ENCODE measurements at regions not wholly inside any gene's neighbourhood (a gene's known extent, or its start where the extent isn't known, plus 50 kb on each side); places are given as distances from the start of the nearest gene placed in this dataset.

DNA sequence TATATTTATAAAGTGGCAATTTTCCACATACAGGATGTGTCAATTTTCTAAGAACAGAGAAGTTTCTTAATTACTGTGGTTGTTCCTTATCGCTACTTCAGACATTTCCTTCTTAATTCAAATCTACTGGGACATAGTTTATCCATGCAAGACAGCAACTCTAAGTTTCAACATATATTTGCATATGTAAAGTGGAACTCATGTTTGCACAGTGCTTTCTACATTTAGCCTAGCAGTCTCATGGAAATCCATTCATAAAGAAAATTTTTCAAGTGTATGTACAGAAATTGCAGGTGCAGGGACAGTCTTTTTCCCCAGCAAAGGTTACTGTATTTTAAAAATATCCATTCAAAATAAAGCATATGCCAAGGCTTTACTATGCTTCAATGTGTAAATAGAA, 956.7 kb upstream of the SEL1L start:
- H3K4me3 Mint-ChIP-seq = no peak overlapping the region
- ChIA-PET POLR2A (no interaction called here), CTCF (no interaction called here)
- no peaks in the 10 kb centered on the region for H3K4me1 Mint-ChIP-seq (ENCODE audit: low read depth)
- TF ChIP-seq, protein P1, sequence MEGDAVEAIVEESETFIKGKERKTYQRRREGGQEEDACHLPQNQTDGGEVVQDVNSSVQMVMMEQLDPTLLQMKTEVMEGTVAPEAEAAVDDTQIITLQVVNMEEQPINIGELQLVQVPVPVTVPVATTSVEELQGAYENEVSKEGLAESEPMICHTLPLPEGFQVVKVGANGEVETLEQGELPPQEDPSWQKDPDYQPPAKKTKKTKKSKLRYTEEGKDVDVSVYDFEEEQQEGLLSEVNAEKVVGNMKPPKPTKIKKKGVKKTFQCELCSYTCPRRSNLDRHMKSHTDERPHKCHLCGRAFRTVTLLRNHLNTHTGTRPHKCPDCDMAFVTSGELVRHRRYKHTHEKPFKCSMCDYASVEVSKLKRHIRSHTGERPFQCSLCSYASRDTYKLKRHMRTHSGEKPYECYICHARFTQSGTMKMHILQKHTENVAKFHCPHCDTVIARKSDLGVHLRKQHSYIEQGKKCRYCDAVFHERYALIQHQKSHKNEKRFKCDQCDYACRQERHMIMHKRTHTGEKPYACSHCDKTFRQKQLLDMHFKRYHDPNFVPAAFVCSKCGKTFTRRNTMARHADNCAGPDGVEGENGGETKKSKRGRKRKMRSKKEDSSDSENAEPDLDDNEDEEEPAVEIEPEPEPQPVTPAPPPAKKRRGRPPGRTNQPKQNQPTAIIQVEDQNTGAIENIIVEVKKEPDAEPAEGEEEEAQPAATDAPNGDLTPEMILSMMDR (IDR thresholded peaks at IDR 0.05) = no peak
- Histone ChIP-seq H3K9me3 (ENCODE audit: control insufficient read depth in 1 of 2, insufficient read depth in 1 of 2, low read length in 2 of 2) (no peaks in the 10 kb centered on the region), H3K4me1 (ENCODE audit: insufficient read depth, low read length) (no peaks in the 10 kb centered on the region), H3K27me3 (ENCODE audit: control insufficient read depth in 1 of 2, insufficient read depth in 2 of 2, low read length in 2 of 2) (no peaks in the 10 kb centered on the region), H3K27ac (ENCODE audit: low read depth in 1 of 2, low read length in 2 of 2) (no peak overlapping the region), H3K4me3 (ENCODE audit: low read length) (no peak overlapping the region), H3K36me3 (ENCODE audit: insufficient read depth, low read length) (no peaks in the 10 kb centered on the region)
- intact Hi-C loops (cut with DNase I, micrococcal nuclease) = no loop called here
- peaks cover 9% of the 10 kb centered on the region for H3K9me3 Mint-ChIP-seq
- no peaks in the 10 kb centered on the region for H3K36me3 Mint-ChIP-seq (ENCODE audit: low read depth)
- no peak overlapping the region for H3K27ac Mint-ChIP-seq
- no peaks in the 10 kb centered on the region for H3K27me3 Mint-ChIP-seq
- ATAC-seq (ENCODE audit: poor library complexity) (no peak), DNase-seq (no peak)

DNA sequence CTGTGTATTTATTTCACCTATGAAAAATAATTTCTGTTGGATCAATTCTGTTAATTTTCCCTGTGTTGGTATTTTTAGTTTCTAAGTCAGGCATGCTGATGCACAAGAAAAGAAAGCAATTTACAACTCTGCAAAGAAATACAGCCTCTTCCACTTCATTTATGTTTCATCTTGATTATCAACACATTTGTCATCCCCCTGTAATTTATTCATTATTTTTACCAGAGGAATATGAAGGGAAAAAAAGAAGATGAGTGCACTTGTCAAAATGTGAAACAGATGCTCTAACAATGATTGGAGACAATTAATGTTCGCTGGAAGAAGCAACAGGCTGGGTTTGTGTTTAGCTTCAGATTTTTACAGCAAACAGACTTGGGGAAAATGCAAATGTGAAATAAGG, 958.5 kb upstream of the SEL1L start:
- H3K27me3 ChIP-seq (ENCODE audit: control insufficient read depth in 1 of 2, insufficient read depth in 2 of 2, low read length in 2 of 2) = no peaks in the 10 kb centered on the region
- H3K27ac Mint-ChIP-seq = no peak overlapping the region
- ChIA-PET CTCF (no interaction called here), POLR2A (no interaction called here)
- no peak overlapping the region for H3K4me3 ChIP-seq (ENCODE audit: low read length)
- H3K9me3 Mint-ChIP-seq = peaks cover 10% of the 10 kb centered on the region
- DNase-seq (no peak), ATAC-seq (ENCODE audit: poor library complexity) (no peak)
- intact Hi-C loops (cut with DNase I, micrococcal nuclease) = no loop called here
- no peak overlapping the region for H3K27ac ChIP-seq (ENCODE audit: low read depth in 1 of 2, low read length in 2 of 2)
- no peaks in the 10 kb centered on the region for H3K4me1 Mint-ChIP-seq (ENCODE audit: low read depth)
- no peaks in the 10 kb centered on the region for H3K9me3 ChIP-seq (ENCODE audit: control insufficient read depth in 1 of 2, insufficient read depth in 1 of 2, low read length in 2 of 2)
- no peaks in the 10 kb centered on the region for H3K36me3 Mint-ChIP-seq (ENCODE audit: low read depth)
- H3K4me1 ChIP-seq (ENCODE audit: insufficient read depth, low read length) = no peaks in the 10 kb centered on the region
- H3K27me3 Mint-ChIP-seq = no peaks in the 10 kb centered on the region
- no peaks in the 10 kb centered on the region for H3K36me3 ChIP-seq (ENCODE audit: insufficient read depth, low read length)
- H3K4me3 Mint-ChIP-seq = no peak overlapping the region
- TF ChIP-seq, protein P1 (IDR thresholded peaks at IDR 0.05) = no peak

DNA sequence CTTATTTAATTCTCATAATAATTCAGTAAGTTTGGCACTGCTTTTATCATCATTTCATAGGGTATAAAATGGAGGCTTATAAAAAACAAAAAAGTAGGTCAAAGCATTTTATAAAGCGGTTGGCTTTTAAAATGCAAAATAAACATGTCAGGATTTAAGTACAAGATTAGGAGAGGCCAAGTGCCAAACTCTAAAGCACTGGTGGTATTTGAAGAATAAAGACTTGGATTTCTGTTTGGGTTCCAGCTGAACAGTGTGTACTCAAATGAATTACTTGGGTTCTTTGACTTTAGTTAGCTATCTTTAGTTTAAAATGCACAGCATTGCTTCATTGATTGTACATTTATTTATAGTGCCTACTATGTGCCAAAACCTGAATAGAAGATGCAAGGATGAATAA, 966.6 kb upstream of the SEL1L start:
- no peaks in the 10 kb centered on the region for H3K27me3 Mint-ChIP-seq
- DNase-seq (no peak), ATAC-seq (ENCODE audit: poor library complexity) (no peak)
- no peak overlapping the region for H3K27ac ChIP-seq (ENCODE audit: low read depth in 1 of 2, low read length in 2 of 2)
- intact Hi-C loops (cut with DNase I, micrococcal nuclease) = no loop called here
- no peak overlapping the region for H3K4me3 ChIP-seq (ENCODE audit: low read length)
- ChIA-PET POLR2A (no interaction called here), CTCF (no interaction called here)
- no peaks in the 10 kb centered on the region for H3K36me3 Mint-ChIP-seq (ENCODE audit: low read depth)
- peaks cover 10% of the 10 kb centered on the region for H3K9me3 Mint-ChIP-seq
- H3K4me1 ChIP-seq (ENCODE audit: insufficient read depth, low read length) = no peaks in the 10 kb centered on the region
- no peaks in the 10 kb centered on the region for H3K27me3 ChIP-seq (ENCODE audit: control insufficient read depth in 1 of 2, insufficient read depth in 2 of 2, low read length in 2 of 2)
- TF ChIP-seq, protein P1 (IDR thresholded peaks at IDR 0.05) = no peak
- H3K27ac Mint-ChIP-seq = no peak overlapping the region
- H3K4me1 Mint-ChIP-seq (ENCODE audit: low read depth) = no peaks in the 10 kb centered on the region
- no peaks in the 10 kb centered on the region for H3K9me3 ChIP-seq (ENCODE audit: control insufficient read depth in 1 of 2, insufficient read depth in 1 of 2, low read length in 2 of 2)
- no peaks in the 10 kb centered on the region for H3K36me3 ChIP-seq (ENCODE audit: insufficient read depth, low read length)
- no peak overlapping the region for H3K4me3 Mint-ChIP-seq

All from CD4-positive, alpha-beta T cell (primary cell).